Breast epithelium (tissue), 4 donors: ENCODE measurements at regions not wholly inside any gene's neighbourhood (a gene's known extent, or its start where the extent isn't known, plus 50 kb on each side); places are given as distances from the start of the nearest gene placed in this dataset.

Source experiments
- DNase-seq, 2 donors: peaks; one replicate each; pipeline ENCODE4 v3.0.0-alpha.2; 2019; ENCODE audit warnings: low spot score in 2 of 2
- H3K27ac ChIP-seq, 2 donors: fragments of 200-600 bp; sonication (generic) in 1 of 2; one replicate each; pipeline ENCODE4 v1.5.1; 2016 to 2019; ENCODE audit warnings: mild to moderate bottlenecking in 1 of 2
- H3K27me3 ChIP-seq, 2 donors: fragments of 200-600 bp; sonication (generic) in 1 of 2; one replicate each; pipeline versions ENCODE4 v1.5.1 to v1.6.0; 2017 to 2019; ENCODE audit warnings: control low read depth in 1 of 2, mild to moderate bottlenecking in 1 of 2
- H3K36me3 ChIP-seq: fragments of 200-600 bp; one replicate; pipeline ENCODE4 v1.5.1; 2019
- H3K4me1 ChIP-seq, 2 donors: fragments of 200-600 bp; sonication (generic); one replicate each; pipeline ENCODE4 v1.5.1; 2016 to 2019; ENCODE audit warnings: control low read depth in 1 of 2
- H3K4me3 ChIP-seq, 3 donors: fragments of 200-600 bp; sonication (generic); 1 replicate in 2 of 3; 2 replicates in 1 of 3; pipeline ENCODE4 v1.5.1; 2016 to 2019; ENCODE audit warnings: mild to moderate bottlenecking in 3 of 3, moderate library complexity in 2 of 3
- H3K9me3 ChIP-seq, 2 donors: fragments of 200-600 bp; sonication (generic) in 1 of 2; one replicate each; pipeline ENCODE4 v1.5.1; 2016 to 2019; ENCODE audit warnings: control low read depth in 1 of 2
- POLR2A ChIP-seq: fragments of 450-650 bp; IDR thresholded peaks from one replicate; pipeline ENCODE4 v1.6.1; 2016; ENCODE audit warnings: antibody characterized with exemption, mild to moderate bottlenecking, moderate library complexity
- POLR2AphosphoS5 ChIP-seq, 3 donors: sonication (generic); formaldehyde crosslinking; IDR thresholded peaks; one replicate each; pipeline ENCODE4 v1.6.1; 2017; ENCODE audit warnings: antibody characterized with exemption in 3 of 3
- intact Hi-C: fragments of 100-400 bp; cut with DNase I; formaldehyde crosslinking; loops from one replicate; pipeline ENCODE4 v1.15.1; 2023; ENCODE audit warnings: low total_unique reads
- TF ChIP-seq, protein P1 (sequence below), 3 donors: fragments of 450-650 bp; IDR thresholded peaks; one replicate each; pipeline ENCODE4 v1.5.1; 2016 to 2017; ENCODE audit warnings: antibody characterized with exemption in 3 of 3, mild to moderate bottlenecking in 3 of 3, moderate library complexity in 3 of 3

DNA sequence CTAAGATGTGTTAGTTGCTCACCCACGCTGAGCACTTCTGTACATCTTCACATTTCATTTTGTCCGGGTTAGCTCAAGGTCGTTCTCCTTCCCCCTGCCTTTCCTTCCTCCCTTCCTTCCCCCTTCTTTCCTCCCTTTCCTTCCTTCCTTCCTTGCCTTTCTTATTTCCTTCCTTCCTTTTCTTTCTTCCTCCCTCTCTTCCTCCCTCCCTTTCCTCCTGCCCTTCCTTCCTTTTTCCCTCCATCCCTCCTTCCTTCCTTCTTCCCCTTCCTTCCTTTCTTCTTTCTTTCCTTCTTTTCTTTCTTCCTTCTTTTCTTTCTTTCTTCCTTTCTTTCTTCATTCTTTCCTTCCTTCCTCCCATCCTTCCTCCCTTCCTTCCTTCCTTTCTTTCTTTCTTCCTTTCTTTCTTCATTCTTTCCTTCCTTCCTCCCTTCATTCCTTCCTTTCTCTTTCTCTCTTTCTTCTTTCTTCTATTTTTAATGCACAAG, 129.8 kb downstream of the FAM174B start:
- no peak for DNase-seq
- Histone ChIP-seq H3K27ac (no peak overlapping the region), H3K9me3 (no peaks in the 10 kb centered on the region), H3K36me3 (no peaks in the 10 kb centered on the region), H3K4me3 (no peak overlapping the region), H3K4me1 (peaks cover 0 to 6% of the 10 kb centered on the region in 2 donors), H3K27me3 (no peaks in the 10 kb centered on the region)
- intact Hi-C loops, result no loop called here
- TF ChIP-seq POLR2A, result no peak
- TF ChIP-seq, protein P1, sequence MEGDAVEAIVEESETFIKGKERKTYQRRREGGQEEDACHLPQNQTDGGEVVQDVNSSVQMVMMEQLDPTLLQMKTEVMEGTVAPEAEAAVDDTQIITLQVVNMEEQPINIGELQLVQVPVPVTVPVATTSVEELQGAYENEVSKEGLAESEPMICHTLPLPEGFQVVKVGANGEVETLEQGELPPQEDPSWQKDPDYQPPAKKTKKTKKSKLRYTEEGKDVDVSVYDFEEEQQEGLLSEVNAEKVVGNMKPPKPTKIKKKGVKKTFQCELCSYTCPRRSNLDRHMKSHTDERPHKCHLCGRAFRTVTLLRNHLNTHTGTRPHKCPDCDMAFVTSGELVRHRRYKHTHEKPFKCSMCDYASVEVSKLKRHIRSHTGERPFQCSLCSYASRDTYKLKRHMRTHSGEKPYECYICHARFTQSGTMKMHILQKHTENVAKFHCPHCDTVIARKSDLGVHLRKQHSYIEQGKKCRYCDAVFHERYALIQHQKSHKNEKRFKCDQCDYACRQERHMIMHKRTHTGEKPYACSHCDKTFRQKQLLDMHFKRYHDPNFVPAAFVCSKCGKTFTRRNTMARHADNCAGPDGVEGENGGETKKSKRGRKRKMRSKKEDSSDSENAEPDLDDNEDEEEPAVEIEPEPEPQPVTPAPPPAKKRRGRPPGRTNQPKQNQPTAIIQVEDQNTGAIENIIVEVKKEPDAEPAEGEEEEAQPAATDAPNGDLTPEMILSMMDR (IDR thresholded peaks at IDR 0.05), result no peak
- no peak for TF ChIP-seq POLR2AphosphoS5 (IDR thresholded peaks at IDR 0.05)

DNA sequence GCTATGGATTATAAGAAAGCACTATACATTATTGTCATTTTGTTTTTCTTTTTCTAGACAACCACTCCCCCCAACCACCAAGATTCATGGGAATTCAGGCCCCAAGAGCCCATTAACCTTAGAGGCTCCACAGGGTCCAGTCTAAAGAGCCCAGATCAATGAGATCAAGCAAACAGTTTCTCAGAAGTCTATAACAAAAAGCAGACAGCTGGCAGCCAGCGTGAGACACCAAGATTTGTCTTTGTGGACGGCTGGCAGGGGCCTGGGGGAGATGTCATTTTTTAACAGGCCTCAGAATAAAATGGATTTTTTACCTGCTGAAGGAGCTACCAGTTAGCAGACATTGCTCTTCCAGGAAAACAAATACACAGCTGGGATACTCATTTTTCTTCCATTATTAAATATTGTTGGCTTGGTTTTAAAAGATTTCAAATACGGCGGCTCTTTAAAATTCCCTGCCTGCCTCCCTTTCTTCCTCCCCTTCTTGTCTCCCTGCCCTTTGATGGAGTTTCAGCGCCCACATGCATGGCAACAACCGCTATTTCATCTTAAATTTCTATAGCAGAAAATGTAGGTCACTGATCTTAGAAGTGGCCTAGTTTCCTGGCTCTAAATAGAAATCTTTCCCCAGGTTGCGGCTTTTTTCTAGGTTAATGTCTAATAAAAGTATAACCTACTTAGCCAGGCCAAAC, 130.6 kb downstream of the FAM174B start:
- Histone ChIP-seq H3K36me3 (no peaks in the 10 kb centered on the region), H3K27ac (no peak overlapping the region), H3K27me3 (no peaks in the 10 kb centered on the region), H3K9me3 (no peaks in the 10 kb centered on the region), H3K4me3 (no peak overlapping the region), H3K4me1 (peaks cover 0 to 6% of the 10 kb centered on the region in 2 donors)
- intact Hi-C loops, result no loop called here
- TF ChIP-seq, protein P1 (IDR thresholded peaks at IDR 0.05), result no peak
- TF ChIP-seq POLR2A, result no peak
- TF ChIP-seq POLR2AphosphoS5 (IDR thresholded peaks at IDR 0.05), result no peak
- DNase-seq, result no peak

DNA sequence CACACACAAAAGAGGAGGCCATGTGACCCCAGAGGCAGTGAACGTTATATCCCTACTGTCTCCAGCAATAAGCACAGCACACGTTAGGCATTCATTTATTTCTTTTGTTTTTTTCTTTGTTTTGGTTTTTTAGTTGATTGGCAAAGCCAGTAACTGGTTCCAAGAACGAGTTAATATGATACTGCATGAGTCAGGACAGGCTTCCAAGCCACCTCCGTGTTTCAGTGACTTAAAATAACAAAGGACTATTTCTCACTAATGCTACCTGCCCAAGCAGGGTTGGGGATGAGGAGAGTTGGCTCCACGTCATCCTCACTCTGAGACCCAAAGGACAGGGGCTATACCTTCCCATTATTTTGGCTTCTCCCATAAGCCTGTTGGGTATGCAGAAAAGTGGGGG, 130.5 kb downstream of the ST8SIA2 start:
- Histone ChIP-seq H3K36me3 (no peaks in the 10 kb centered on the region), H3K9me3 (no peaks in the 10 kb centered on the region), H3K4me1 (peaks cover 0 to 6% of the 10 kb centered on the region in 2 donors), H3K4me3 (no peak overlapping the region), H3K27ac (no peak overlapping the region), H3K27me3 (no peaks in the 10 kb centered on the region)
- intact Hi-C loops, result no loop called here
- no peak for TF ChIP-seq POLR2A
- TF ChIP-seq, protein P1 (IDR thresholded peaks at IDR 0.05), result no peak
- no peak for TF ChIP-seq POLR2AphosphoS5 (IDR thresholded peaks at IDR 0.05)
- no peak for DNase-seq

DNA sequence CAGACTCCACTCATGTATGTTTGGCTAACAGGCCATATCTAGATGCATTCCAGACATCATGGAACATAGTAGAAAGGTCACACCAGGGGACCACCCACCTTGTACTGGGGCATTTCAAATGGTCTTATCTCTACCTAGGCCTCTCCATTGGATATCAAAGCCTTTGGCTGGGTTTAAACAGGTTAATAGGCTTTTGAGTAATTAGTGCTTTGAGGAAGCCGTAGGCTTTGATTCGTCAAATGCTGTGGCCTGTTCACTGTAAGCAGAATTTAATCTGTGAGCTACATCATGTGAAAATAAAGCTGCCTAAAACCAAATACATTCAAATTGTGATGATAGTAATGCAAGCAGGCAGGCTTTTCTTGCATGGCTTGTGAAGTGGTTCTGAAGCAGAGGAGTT, 129.5 kb downstream of the ST8SIA2 start:
- H3K27me3 ChIP-seq, result no peaks in the 10 kb centered on the region
- peaks cover 0 to 6% of the 10 kb centered on the region in 2 donors for H3K4me1 ChIP-seq
- H3K4me3 ChIP-seq, result no peak overlapping the region
- H3K36me3 ChIP-seq, result no peaks in the 10 kb centered on the region
- intact Hi-C loops, result no loop called here
- TF ChIP-seq POLR2A, result no peak
- TF ChIP-seq, protein P1 (IDR thresholded peaks at IDR 0.05), result no peak
- no peak for TF ChIP-seq POLR2AphosphoS5 (IDR thresholded peaks at IDR 0.05)
- no peaks in the 10 kb centered on the region for H3K9me3 ChIP-seq
- DNase-seq, result no peak
- H3K27ac ChIP-seq, result no peak overlapping the region

DNA sequence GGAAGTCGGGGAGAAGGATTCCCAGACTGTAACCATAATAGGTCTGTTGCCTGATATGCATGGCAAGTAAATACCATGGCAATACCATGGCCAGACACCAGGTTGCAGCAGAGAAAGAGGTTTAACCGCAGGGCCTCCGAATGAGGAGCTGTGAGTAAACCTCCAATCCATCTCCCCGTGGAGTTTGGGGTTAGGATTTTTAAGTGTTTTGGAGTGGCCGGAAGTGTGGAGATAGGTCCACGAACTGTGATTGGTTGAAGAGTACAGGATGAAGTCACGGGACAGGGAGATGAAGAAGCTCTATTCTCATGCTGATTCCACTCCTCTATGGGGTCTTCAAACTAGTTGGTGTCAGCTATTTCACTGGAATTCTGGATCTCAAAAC, 127.9 kb downstream of the ST8SIA2 start:
- Histone ChIP-seq H3K4me1 (peaks cover 0 to 6% of the 10 kb centered on the region in 2 donors), H3K36me3 (no peaks in the 10 kb centered on the region), H3K4me3 (no peak overlapping the region), H3K9me3 (no peaks in the 10 kb centered on the region), H3K27me3 (no peaks in the 10 kb centered on the region), H3K27ac (peak overlapping the region; percentile 11 to 32)
- TF ChIP-seq POLR2A (no peak), POLR2AphosphoS5 (IDR thresholded peaks at IDR 0.05) (peak in 1 of 3 donors; percentile 56)
- TF ChIP-seq, protein P1 (IDR thresholded peaks at IDR 0.05), result peak; percentile 88 to 94 (median 92)
- DNase-seq, result peak; percentile 75 to 81
- intact Hi-C loops, result no loop called here
